ENCODE measurements at regions not wholly inside any gene's neighbourhood (a gene's known extent, or its start where the extent isn't known, plus 50 kb on each side); places are given as distances from the start of the nearest gene placed in this dataset.

GRCh38 chr21:41689289-41689583 lies 77.6 kb downstream of the RIPK4 start:
- H3K27me3 Mint-ChIP-seq (ENCODE audit: low read depth), result peaks cover 4% of the 10 kb centered on the region
- H3K27ac Mint-ChIP-seq (ENCODE audit: unreplicated experiment), result no peak overlapping the region
- no peaks in the 10 kb centered on the region for H3K9me3 Mint-ChIP-seq (ENCODE audit: low read depth)
- no peak for DNase-seq (ENCODE audit: low spot score)
- TF ChIP-seq, protein P1, sequence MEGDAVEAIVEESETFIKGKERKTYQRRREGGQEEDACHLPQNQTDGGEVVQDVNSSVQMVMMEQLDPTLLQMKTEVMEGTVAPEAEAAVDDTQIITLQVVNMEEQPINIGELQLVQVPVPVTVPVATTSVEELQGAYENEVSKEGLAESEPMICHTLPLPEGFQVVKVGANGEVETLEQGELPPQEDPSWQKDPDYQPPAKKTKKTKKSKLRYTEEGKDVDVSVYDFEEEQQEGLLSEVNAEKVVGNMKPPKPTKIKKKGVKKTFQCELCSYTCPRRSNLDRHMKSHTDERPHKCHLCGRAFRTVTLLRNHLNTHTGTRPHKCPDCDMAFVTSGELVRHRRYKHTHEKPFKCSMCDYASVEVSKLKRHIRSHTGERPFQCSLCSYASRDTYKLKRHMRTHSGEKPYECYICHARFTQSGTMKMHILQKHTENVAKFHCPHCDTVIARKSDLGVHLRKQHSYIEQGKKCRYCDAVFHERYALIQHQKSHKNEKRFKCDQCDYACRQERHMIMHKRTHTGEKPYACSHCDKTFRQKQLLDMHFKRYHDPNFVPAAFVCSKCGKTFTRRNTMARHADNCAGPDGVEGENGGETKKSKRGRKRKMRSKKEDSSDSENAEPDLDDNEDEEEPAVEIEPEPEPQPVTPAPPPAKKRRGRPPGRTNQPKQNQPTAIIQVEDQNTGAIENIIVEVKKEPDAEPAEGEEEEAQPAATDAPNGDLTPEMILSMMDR (IDR thresholded peaks at IDR 0.05), result no peak
- H3K36me3 Mint-ChIP-seq (ENCODE audit: low read depth), result no peaks in the 10 kb centered on the region
- no peak overlapping the region for H3K4me3 Mint-ChIP-seq (ENCODE audit: unreplicated experiment)
- peaks cover 25% of the 10 kb centered on the region for H3K4me1 Mint-ChIP-seq (ENCODE audit: low read depth)

DNA sequence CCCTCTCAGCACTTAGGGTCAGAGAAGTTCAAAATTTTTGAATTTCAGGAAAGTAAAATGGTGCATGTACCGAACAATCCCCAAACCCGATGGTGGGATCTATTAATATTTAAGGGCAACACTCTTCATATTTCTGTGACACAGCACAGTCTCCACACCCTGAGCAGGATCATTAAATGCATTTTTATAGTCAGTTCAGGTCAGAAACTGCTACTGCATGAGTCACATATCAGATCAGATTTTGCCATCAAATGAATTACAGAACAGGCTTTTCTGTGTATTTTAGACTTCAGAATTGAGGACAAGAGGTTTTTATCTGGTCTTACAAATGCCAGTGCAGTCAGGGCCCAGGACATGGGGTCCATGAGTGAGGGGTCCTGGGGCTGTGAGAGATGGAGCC lies 79.2 kb downstream of the RIPK4 start:
- Mint-ChIP-seq H3K4me1 (ENCODE audit: low read depth) (peaks cover 40% of the 10 kb centered on the region), H3K9me3 (ENCODE audit: low read depth) (no peaks in the 10 kb centered on the region), H3K27me3 (ENCODE audit: low read depth) (peaks cover 4% of the 10 kb centered on the region), H3K36me3 (ENCODE audit: low read depth) (no peaks in the 10 kb centered on the region), H3K4me3 (ENCODE audit: unreplicated experiment) (no peak overlapping the region), H3K27ac (ENCODE audit: unreplicated experiment) (no peak overlapping the region)
- TF ChIP-seq, protein P1 (IDR thresholded peaks at IDR 0.05), result no peak
- DNase-seq (ENCODE audit: low spot score), result no peak

- Mint-ChIP-seq H3K27me3 (ENCODE audit: low read depth) (peaks cover 4% of the 10 kb centered on the region), H3K4me1 (ENCODE audit: low read depth) (peaks cover 40% of the 10 kb centered on the region), H3K9me3 (ENCODE audit: low read depth) (no peaks in the 10 kb centered on the region), H3K36me3 (ENCODE audit: low read depth) (no peaks in the 10 kb centered on the region), H3K27ac (ENCODE audit: unreplicated experiment) (no peak overlapping the region), H3K4me3 (ENCODE audit: unreplicated experiment) (no peak overlapping the region)
- no peak for DNase-seq (ENCODE audit: low spot score)
- TF ChIP-seq, protein P1 (IDR thresholded peaks at IDR 0.05), result no peak
Measured at GRCh38 chr21:41686664-41687063, 80.2 kb downstream of the RIPK4 start.

DNA sequence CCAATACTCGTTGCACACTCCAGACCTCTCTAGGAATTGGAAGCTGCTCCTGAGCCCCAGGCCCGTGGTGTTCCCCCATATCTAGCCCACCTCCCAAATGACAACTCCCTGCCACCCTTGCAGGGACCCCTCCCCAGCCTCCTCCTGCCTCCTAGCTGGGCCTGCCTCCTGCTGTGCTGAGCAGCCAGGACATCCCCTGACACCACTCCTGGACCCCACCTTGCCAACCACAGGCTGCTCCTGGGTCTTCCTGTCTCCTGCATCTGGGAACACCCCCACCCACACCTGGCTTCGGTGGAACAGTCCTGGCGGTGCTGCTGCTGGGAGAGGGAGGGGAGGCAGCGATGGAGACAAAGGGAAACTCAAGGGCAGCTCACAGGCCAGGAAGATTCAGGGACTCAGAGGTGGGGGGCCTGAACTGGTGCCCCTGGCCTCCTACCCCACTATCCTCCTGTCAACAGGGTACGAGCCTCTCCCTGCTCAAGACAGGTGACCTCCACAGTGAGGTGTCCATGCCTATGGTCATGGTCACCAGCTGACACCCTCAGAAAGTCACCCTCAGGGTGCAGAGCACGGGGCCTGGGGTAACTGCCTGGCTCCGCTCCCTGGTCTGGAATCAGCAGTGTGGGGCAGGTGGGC lies 81.2 kb downstream of the RIPK4 start:
- Mint-ChIP-seq H3K9me3 (ENCODE audit: low read depth) (no peaks in the 10 kb centered on the region), H3K4me3 (ENCODE audit: unreplicated experiment) (no peak overlapping the region), H3K27ac (ENCODE audit: unreplicated experiment) (no peak overlapping the region), H3K36me3 (ENCODE audit: low read depth) (no peaks in the 10 kb centered on the region), H3K27me3 (ENCODE audit: low read depth) (no peaks in the 10 kb centered on the region), H3K4me1 (ENCODE audit: low read depth) (peaks cover 40% of the 10 kb centered on the region)
- no peak for DNase-seq (ENCODE audit: low spot score)
- TF ChIP-seq, protein P1 (IDR thresholded peaks at IDR 0.05), result no peak

- Mint-ChIP-seq H3K4me1 (ENCODE audit: low read depth) (peaks cover 47% of the 10 kb centered on the region), H3K4me3 (ENCODE audit: unreplicated experiment) (peak overlapping the region; percentile 53), H3K27ac (ENCODE audit: unreplicated experiment) (peak overlapping the region; percentile 88), H3K36me3 (ENCODE audit: low read depth) (no peaks in the 10 kb centered on the region), H3K27me3 (ENCODE audit: low read depth) (no peaks in the 10 kb centered on the region), H3K9me3 (ENCODE audit: low read depth) (no peaks in the 10 kb centered on the region)
- TF ChIP-seq, protein P1 (IDR thresholded peaks at IDR 0.05), result no peak
- no peak for DNase-seq (ENCODE audit: low spot score)
Measured at GRCh38 chr21:41684381-41685245, 82.2 kb downstream of the RIPK4 start.
